ENCODE measurements at regions not wholly inside any gene's neighbourhood (a gene's known extent, or its start where the extent isn't known, plus 50 kb on each side); places are given as distances from the start of the nearest gene placed in this dataset.
"Not testable (repeated sequence)": the region's sequence is repeated elsewhere in the genome, so short reads cannot be mapped to it uniquely, and the experiment has no call there.

- Histone ChIP-seq H3K9me3 (ENCODE audit: control insufficient read depth, insufficient read depth, low read length) (peaks cover 44% of the 10 kb centered on the region), H3K27ac (ENCODE audit: low read depth, low read length) (no peak overlapping the region), H3K4me1 (ENCODE audit: control insufficient read depth, insufficient read depth, low read length) (no peaks in the 10 kb centered on the region), H3K4me3 (ENCODE audit: low read depth, low read length) (no peak overlapping the region), H3K9ac (ENCODE audit: low read depth, low read length) (no peak overlapping the region), H3K27me3 (ENCODE audit: control insufficient read depth, insufficient read depth, low read length) (no peaks in the 10 kb centered on the region), H3K36me3 (ENCODE audit: control insufficient read depth, insufficient read depth, low read length) (no peaks in the 10 kb centered on the region)
Observed at GRCh38 chr14:105773584-105773983, 247.2 kb downstream of the TMEM121 start.

GRCh38 chr14:105774001-105774400 is 247.6 kb downstream of the TMEM121 start:
- no peak overlapping the region for H3K9ac ChIP-seq (ENCODE audit: low read depth, low read length)
- H3K27me3 ChIP-seq (ENCODE audit: control insufficient read depth, insufficient read depth, low read length) = no peaks in the 10 kb centered on the region
- no peaks in the 10 kb centered on the region for H3K36me3 ChIP-seq (ENCODE audit: control insufficient read depth, insufficient read depth, low read length)
- no peak overlapping the region for H3K27ac ChIP-seq (ENCODE audit: low read depth, low read length)
- peaks cover 44% of the 10 kb centered on the region for H3K9me3 ChIP-seq (ENCODE audit: control insufficient read depth, insufficient read depth, low read length)
- no peaks in the 10 kb centered on the region for H3K4me1 ChIP-seq (ENCODE audit: control insufficient read depth, insufficient read depth, low read length)
- H3K4me3 ChIP-seq (ENCODE audit: low read depth, low read length) = no peak overlapping the region

- H3K4me1 ChIP-seq (ENCODE audit: control insufficient read depth, insufficient read depth, low read length); H3K27ac ChIP-seq (ENCODE audit: low read depth, low read length); H3K9ac ChIP-seq (ENCODE audit: low read depth, low read length); H3K27me3 ChIP-seq (ENCODE audit: control insufficient read depth, insufficient read depth, low read length); H3K4me3 ChIP-seq (ENCODE audit: low read depth, low read length); H3K36me3 ChIP-seq (ENCODE audit: control insufficient read depth, insufficient read depth, low read length): not testable (repeated sequence)
- H3K9me3 ChIP-seq (ENCODE audit: control insufficient read depth, insufficient read depth, low read length) = peaks cover 47% of the 10 kb centered on the region
Observed at GRCh38 chr14:105774585-105775348, 248.4 kb downstream of the TMEM121 start.

- not testable (repeated sequence) for H3K27ac ChIP-seq (ENCODE audit: low read depth, low read length); H3K9ac ChIP-seq (ENCODE audit: low read depth, low read length); H3K36me3 ChIP-seq (ENCODE audit: control insufficient read depth, insufficient read depth, low read length); H3K4me1 ChIP-seq (ENCODE audit: control insufficient read depth, insufficient read depth, low read length); H3K27me3 ChIP-seq (ENCODE audit: control insufficient read depth, insufficient read depth, low read length); H3K4me3 ChIP-seq (ENCODE audit: low read depth, low read length)
- peaks cover 50% of the 10 kb centered on the region for H3K9me3 ChIP-seq (ENCODE audit: control insufficient read depth, insufficient read depth, low read length)
Observed at GRCh38 chr14:105775349-105775923, 249.1 kb downstream of the TMEM121 start.

- H3K36me3 ChIP-seq (ENCODE audit: control insufficient read depth, insufficient read depth, low read length); H3K4me1 ChIP-seq (ENCODE audit: control insufficient read depth, insufficient read depth, low read length); H3K9ac ChIP-seq (ENCODE audit: low read depth, low read length); H3K27me3 ChIP-seq (ENCODE audit: control insufficient read depth, insufficient read depth, low read length); H3K27ac ChIP-seq (ENCODE audit: low read depth, low read length); H3K4me3 ChIP-seq (ENCODE audit: low read depth, low read length): not testable (repeated sequence)
- peaks cover 54% of the 10 kb centered on the region for H3K9me3 ChIP-seq (ENCODE audit: control insufficient read depth, insufficient read depth, low read length)
Observed at GRCh38 chr14:105776112-105776511, 249.7 kb downstream of the TMEM121 start.

GRCh38 chr14:105776924-105777323 is 250.5 kb downstream of the TMEM121 start:
- H3K4me3 ChIP-seq (ENCODE audit: low read depth, low read length) = no peak overlapping the region
- no peaks in the 10 kb centered on the region for H3K36me3 ChIP-seq (ENCODE audit: control insufficient read depth, insufficient read depth, low read length)
- H3K9ac ChIP-seq (ENCODE audit: low read depth, low read length) = no peak overlapping the region
- no peaks in the 10 kb centered on the region for H3K27me3 ChIP-seq (ENCODE audit: control insufficient read depth, insufficient read depth, low read length)
- no peaks in the 10 kb centered on the region for H3K4me1 ChIP-seq (ENCODE audit: control insufficient read depth, insufficient read depth, low read length)
- peaks cover 62% of the 10 kb centered on the region for H3K9me3 ChIP-seq (ENCODE audit: control insufficient read depth, insufficient read depth, low read length)
- no peak overlapping the region for H3K27ac ChIP-seq (ENCODE audit: low read depth, low read length)

- H3K36me3 ChIP-seq (ENCODE audit: control insufficient read depth, insufficient read depth, low read length) = no peaks in the 10 kb centered on the region
- no peaks in the 10 kb centered on the region for H3K4me1 ChIP-seq (ENCODE audit: control insufficient read depth, insufficient read depth, low read length)
- no peak overlapping the region for H3K27ac ChIP-seq (ENCODE audit: low read depth, low read length)
- no peak overlapping the region for H3K4me3 ChIP-seq (ENCODE audit: low read depth, low read length)
- H3K9ac ChIP-seq (ENCODE audit: low read depth, low read length) = no peak overlapping the region
- peaks cover 92% of the 10 kb centered on the region for H3K9me3 ChIP-seq (ENCODE audit: control insufficient read depth, insufficient read depth, low read length)
- no peaks in the 10 kb centered on the region for H3K27me3 ChIP-seq (ENCODE audit: control insufficient read depth, insufficient read depth, low read length)
Observed at GRCh38 chr14:105783707-105784106, 257.3 kb downstream of the TMEM121 start.

- Histone ChIP-seq H3K27ac (ENCODE audit: low read depth, low read length) (no peak overlapping the region), H3K36me3 (ENCODE audit: control insufficient read depth, insufficient read depth, low read length) (no peaks in the 10 kb centered on the region), H3K27me3 (ENCODE audit: control insufficient read depth, insufficient read depth, low read length) (no peaks in the 10 kb centered on the region), H3K9me3 (ENCODE audit: control insufficient read depth, insufficient read depth, low read length) (peaks cover 93% of the 10 kb centered on the region), H3K4me3 (ENCODE audit: low read depth, low read length) (no peak overlapping the region), H3K9ac (ENCODE audit: low read depth, low read length) (no peak overlapping the region), H3K4me1 (ENCODE audit: control insufficient read depth, insufficient read depth, low read length) (no peaks in the 10 kb centered on the region)
Observed at GRCh38 chr14:105793836-105794235, 267.5 kb downstream of the TMEM121 start.

- no peaks in the 10 kb centered on the region for H3K27me3 ChIP-seq (ENCODE audit: control insufficient read depth, insufficient read depth, low read length)
- peaks cover 92% of the 10 kb centered on the region for H3K9me3 ChIP-seq (ENCODE audit: control insufficient read depth, insufficient read depth, low read length)
- H3K9ac ChIP-seq (ENCODE audit: low read depth, low read length) = no peak overlapping the region
- no peaks in the 10 kb centered on the region for H3K4me1 ChIP-seq (ENCODE audit: control insufficient read depth, insufficient read depth, low read length)
- no peaks in the 10 kb centered on the region for H3K36me3 ChIP-seq (ENCODE audit: control insufficient read depth, insufficient read depth, low read length)
- H3K4me3 ChIP-seq (ENCODE audit: low read depth, low read length) = no peak overlapping the region
- H3K27ac ChIP-seq (ENCODE audit: low read depth, low read length) = no peak overlapping the region
Observed at GRCh38 chr14:105797546-105797945, 271.2 kb downstream of the TMEM121 start.

- Histone ChIP-seq H3K9ac (ENCODE audit: low read depth, low read length) (no peak overlapping the region), H3K9me3 (ENCODE audit: control insufficient read depth, insufficient read depth, low read length) (peaks cover 93% of the 10 kb centered on the region), H3K36me3 (ENCODE audit: control insufficient read depth, insufficient read depth, low read length) (no peaks in the 10 kb centered on the region), H3K27ac (ENCODE audit: low read depth, low read length) (no peak overlapping the region), H3K27me3 (ENCODE audit: control insufficient read depth, insufficient read depth, low read length) (no peaks in the 10 kb centered on the region), H3K4me3 (ENCODE audit: low read depth, low read length) (no peak overlapping the region), H3K4me1 (ENCODE audit: control insufficient read depth, insufficient read depth, low read length) (no peaks in the 10 kb centered on the region)
Observed at GRCh38 chr14:105805701-105806100, 279.3 kb downstream of the TMEM121 start.

- Histone ChIP-seq H3K27me3 (ENCODE audit: control insufficient read depth, insufficient read depth, low read length) (no peaks in the 10 kb centered on the region), H3K4me1 (ENCODE audit: control insufficient read depth, insufficient read depth, low read length) (no peaks in the 10 kb centered on the region), H3K9me3 (ENCODE audit: control insufficient read depth, insufficient read depth, low read length) (peaks cover 95% of the 10 kb centered on the region), H3K36me3 (ENCODE audit: control insufficient read depth, insufficient read depth, low read length) (no peaks in the 10 kb centered on the region), H3K27ac (ENCODE audit: low read depth, low read length) (no peak overlapping the region), H3K4me3 (ENCODE audit: low read depth, low read length) (no peak overlapping the region), H3K9ac (ENCODE audit: low read depth, low read length) (no peak overlapping the region)
Observed at GRCh38 chr14:105806568-105806967, 280.2 kb downstream of the TMEM121 start.
